Fibroblast of lung (primary cell): ENCODE measurements at regions not wholly inside any gene's neighbourhood (a gene's known extent, or its start where the extent isn't known, plus 50 kb on each side); places are given as distances from the start of the nearest gene placed in this dataset.

Source experiments
- DNase-seq, 2 donors: peaks; one replicate each; pipeline versions ENCODE4 v3.0.0 to v3.0.0-alpha.2; 2010; ENCODE audit warnings: low read depth in 2 of 2
- H2AFZ ChIP-seq: 2 replicates; pipeline ENCODE4 v1.5.1; 2012; ENCODE audit warnings: low read length, control low read depth, inconsistent platforms
- H3K27ac ChIP-seq: 2 replicates; pipeline ENCODE4 v1.5.1; 2011; ENCODE audit warnings: low read length, control low read depth; ENCODE audit not compliant: insufficient read depth
- H3K27me3 ChIP-seq: 2 replicates; pipeline ENCODE4 v1.5.1; 2011; ENCODE audit warnings: mild to moderate bottlenecking, low read length; ENCODE audit not compliant: control insufficient read depth, insufficient read depth
- H3K36me3 ChIP-seq: 2 replicates; pipeline ENCODE4 v1.5.1; 2011; ENCODE audit warnings: low read length; ENCODE audit not compliant: control insufficient read depth, insufficient read depth
- H3K4me1 ChIP-seq: 2 replicates; pipeline ENCODE4 v1.5.1; 2011; ENCODE audit warnings: low read length; ENCODE audit not compliant: control insufficient read depth, insufficient read depth; ENCODE audit errors: extremely low read depth
- H3K4me2 ChIP-seq: 2 replicates; pipeline ENCODE4 v1.5.1; 2011; ENCODE audit warnings: low read length, control low read depth; ENCODE audit not compliant: insufficient read depth; ENCODE audit errors: extremely low read depth
- H3K4me3 ChIP-seq, 4 experiments: fragments of 200-600 bp in 1 of 4; sonication (generic) in 1 of 4; replicated peaks in 1 of 4; 2 replicates each; pipeline ENCODE4 v1.5.1; 2011 to 2016; ENCODE audit warnings: low read length in 4 of 4, low read depth in 3 of 4, mild to moderate bottlenecking in 3 of 4, control low read depth in 2 of 4, inconsistent platforms in 1 of 4, mixed read lengths in 1 of 4; ENCODE audit not compliant: insufficient read depth in 1 of 4; ENCODE audit errors: control extremely low read depth in 1 of 4
- H3K79me2 ChIP-seq: 2 replicates; pipeline ENCODE4 v1.5.1; 2012; ENCODE audit warnings: mild to moderate bottlenecking, low read length, inconsistent platforms; ENCODE audit not compliant: control insufficient read depth, insufficient read depth
- H3K9ac ChIP-seq: 2 replicates; pipeline ENCODE4 v1.5.1; 2011; ENCODE audit warnings: mild to moderate bottlenecking, low read length, control low read depth; ENCODE audit not compliant: insufficient read depth
- H3K9me3 ChIP-seq: 2 replicates; pipeline ENCODE4 v1.5.1; 2012; ENCODE audit warnings: low read depth, low read length; ENCODE audit not compliant: control insufficient read depth, insufficient read depth
- H4K20me1 ChIP-seq: 2 replicates; pipeline ENCODE4 v1.5.1; 2011; ENCODE audit warnings: low read length; ENCODE audit not compliant: control insufficient read depth, insufficient read depth; ENCODE audit errors: extremely low read depth
- EZH2 ChIP-seq: IDR thresholded peaks from 2 replicates; pipeline ENCODE4 v1.5.1; 2012; ENCODE audit warnings: low read length, control low read depth, mild to moderate bottlenecking; ENCODE audit errors: missing control alignments
- TF ChIP-seq, protein P1 (sequence below), 2 donors: IDR thresholded peaks in 1 of 2; conservative IDR thresholded peaks in 1 of 2; 1 replicate in 1 of 2; 2 replicates in 1 of 2; pipeline ENCODE4 v1.5.1; 2011 to 2012; ENCODE audit warnings: low read length in 2 of 2, control low read depth in 1 of 2, inconsistent platforms in 1 of 2, low read depth in 1 of 2, mild to moderate bottlenecking in 1 of 2

DNA sequence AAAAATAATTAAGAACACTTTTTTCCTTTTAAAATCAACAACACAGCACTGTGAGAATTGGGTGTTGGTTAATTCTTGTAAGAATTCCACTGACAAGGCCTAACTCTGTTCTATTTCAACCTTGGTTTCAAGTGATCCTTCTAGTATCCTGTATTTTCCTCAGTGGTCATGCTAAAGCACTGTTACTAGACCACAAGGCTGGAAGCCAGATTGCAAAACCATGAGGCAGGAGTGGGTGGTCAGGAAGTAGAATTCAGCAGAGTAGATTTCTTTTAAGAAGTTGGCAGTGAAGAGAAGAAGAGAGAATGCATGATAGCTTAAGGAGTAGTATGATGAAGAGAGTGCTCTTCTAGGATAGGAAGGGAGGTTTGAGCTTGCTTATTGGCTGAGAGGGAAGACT is 71.6 kb upstream of the LEF1 start:
- Histone ChIP-seq H3K4me2 (no peak overlapping the region), H3K4me3 (no peak overlapping the region), H3K27me3 (no peaks in the 10 kb centered on the region), H2AFZ (no peak overlapping the region), H3K9me3 (no peaks in the 10 kb centered on the region), H3K79me2 (no peaks in the 10 kb centered on the region), H3K4me1 (no peaks in the 10 kb centered on the region), H3K27ac (no peak overlapping the region), H3K36me3 (no peaks in the 10 kb centered on the region), H4K20me1 (no peaks in the 10 kb centered on the region), H3K9ac (no peak overlapping the region)
- no peak for TF ChIP-seq EZH2
- TF ChIP-seq, protein P1, sequence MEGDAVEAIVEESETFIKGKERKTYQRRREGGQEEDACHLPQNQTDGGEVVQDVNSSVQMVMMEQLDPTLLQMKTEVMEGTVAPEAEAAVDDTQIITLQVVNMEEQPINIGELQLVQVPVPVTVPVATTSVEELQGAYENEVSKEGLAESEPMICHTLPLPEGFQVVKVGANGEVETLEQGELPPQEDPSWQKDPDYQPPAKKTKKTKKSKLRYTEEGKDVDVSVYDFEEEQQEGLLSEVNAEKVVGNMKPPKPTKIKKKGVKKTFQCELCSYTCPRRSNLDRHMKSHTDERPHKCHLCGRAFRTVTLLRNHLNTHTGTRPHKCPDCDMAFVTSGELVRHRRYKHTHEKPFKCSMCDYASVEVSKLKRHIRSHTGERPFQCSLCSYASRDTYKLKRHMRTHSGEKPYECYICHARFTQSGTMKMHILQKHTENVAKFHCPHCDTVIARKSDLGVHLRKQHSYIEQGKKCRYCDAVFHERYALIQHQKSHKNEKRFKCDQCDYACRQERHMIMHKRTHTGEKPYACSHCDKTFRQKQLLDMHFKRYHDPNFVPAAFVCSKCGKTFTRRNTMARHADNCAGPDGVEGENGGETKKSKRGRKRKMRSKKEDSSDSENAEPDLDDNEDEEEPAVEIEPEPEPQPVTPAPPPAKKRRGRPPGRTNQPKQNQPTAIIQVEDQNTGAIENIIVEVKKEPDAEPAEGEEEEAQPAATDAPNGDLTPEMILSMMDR (conservative IDR thresholded peaks at IDR 0.05 in 1 of 2, IDR thresholded peaks at IDR 0.05 in 1 of 2; ENCODE audit: low read depth in 1 of 2, low read length in 2 of 2) = no peak
- peak; percentile 15 to 87 for DNase-seq

DNA sequence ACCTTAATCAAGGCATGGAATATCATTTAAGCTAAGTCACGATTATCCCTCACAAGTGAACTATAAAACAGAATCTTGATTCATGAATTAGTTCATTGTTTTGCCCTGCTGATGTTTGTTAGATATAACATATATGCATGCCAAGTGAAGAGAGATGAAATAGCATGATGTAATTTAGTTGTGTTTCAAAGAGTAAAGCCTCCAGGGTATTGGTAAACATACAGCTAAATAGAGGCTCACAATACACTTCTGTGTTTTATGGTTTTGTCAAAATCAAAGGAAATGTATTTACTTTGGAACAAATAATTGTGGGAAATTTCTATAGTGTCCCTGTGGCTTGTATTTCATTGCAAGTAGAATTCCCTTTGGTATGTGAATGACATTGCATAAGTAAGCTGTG is 69.0 kb upstream of the LEF1 start:
- DNase-seq = no peak

DNA sequence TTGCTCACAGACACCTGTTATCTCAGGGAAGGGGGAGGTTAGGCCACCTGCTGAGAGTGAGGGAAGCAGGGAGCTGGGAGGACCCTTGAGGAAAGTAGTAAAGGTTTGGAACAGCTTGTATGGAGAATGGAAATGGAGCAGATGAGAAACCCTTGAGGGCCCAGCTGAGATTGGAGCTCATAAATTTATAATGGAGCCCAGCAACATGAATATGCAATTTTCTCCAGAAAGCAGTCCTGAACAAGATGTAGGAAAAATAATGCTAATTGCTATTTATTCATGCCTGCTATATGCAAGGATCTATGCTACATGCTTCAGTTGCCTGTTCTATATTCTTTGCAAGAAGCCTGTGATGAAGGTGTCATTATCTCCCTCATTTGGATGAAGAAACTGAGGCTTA is 67.5 kb upstream of the LEF1 start:
- Histone ChIP-seq H3K4me1 (no peaks in the 10 kb centered on the region), H4K20me1 (no peaks in the 10 kb centered on the region), H3K27ac (no peak overlapping the region), H3K4me2 (no peak overlapping the region), H2AFZ (no peak overlapping the region), H3K9ac (no peak overlapping the region), H3K4me3 (no peak overlapping the region), H3K36me3 (no peaks in the 10 kb centered on the region), H3K9me3 (no peaks in the 10 kb centered on the region), H3K27me3 (no peaks in the 10 kb centered on the region), H3K79me2 (no peaks in the 10 kb centered on the region)
- TF ChIP-seq, protein P1 (conservative IDR thresholded peaks at IDR 0.05 in 1 of 2, IDR thresholded peaks at IDR 0.05 in 1 of 2; ENCODE audit: low read depth in 1 of 2, low read length in 2 of 2) = no peak
- no peak for TF ChIP-seq EZH2
- no peak for DNase-seq

More for the DNA sequence above, 69.0 kb upstream of the LEF1 start:
- no peak overlapping the region for H2AFZ ChIP-seq
- H3K36me3 ChIP-seq = no peaks in the 10 kb centered on the region
- H3K4me1 ChIP-seq = no peaks in the 10 kb centered on the region
- no peak overlapping the region for H3K4me2 ChIP-seq
- no peaks in the 10 kb centered on the region for H4K20me1 ChIP-seq
- no peak for TF ChIP-seq EZH2
- TF ChIP-seq, protein P1 (conservative IDR thresholded peaks at IDR 0.05 in 1 of 2, IDR thresholded peaks at IDR 0.05 in 1 of 2; ENCODE audit: low read depth in 1 of 2, low read length in 2 of 2) = no peak
- no peak overlapping the region for H3K9ac ChIP-seq
- H3K9me3 ChIP-seq = no peaks in the 10 kb centered on the region
- no peak overlapping the region for H3K4me3 ChIP-seq
- H3K27me3 ChIP-seq = no peaks in the 10 kb centered on the region
- H3K27ac ChIP-seq = no peak overlapping the region
- no peaks in the 10 kb centered on the region for H3K79me2 ChIP-seq
